ENCODE measurements at regions not wholly inside any gene's neighbourhood (a gene's known extent, or its start where the extent isn't known, plus 50 kb on each side); places are given as distances from the start of the nearest gene placed in this dataset.

DNA sequence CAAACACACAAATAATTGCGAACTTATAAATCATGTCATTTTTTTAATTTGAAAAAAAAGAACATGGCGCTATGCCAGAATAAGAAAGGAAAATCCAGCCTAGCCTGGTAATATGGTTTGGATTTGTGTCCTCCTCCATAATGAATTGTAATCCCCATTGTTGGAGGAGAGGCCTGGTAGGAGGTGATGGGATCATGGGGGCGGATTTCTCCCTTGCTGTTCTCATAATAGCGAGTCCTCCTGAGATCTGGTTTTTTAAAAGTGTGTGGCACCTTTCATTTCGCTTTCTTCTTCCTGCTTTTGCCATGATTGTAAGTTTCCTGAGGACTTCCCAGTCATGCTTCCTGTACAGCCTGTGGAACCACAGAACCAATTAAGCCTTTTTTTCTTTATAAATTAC, 65.9 kb upstream of the TANC2 start:
- TF ChIP-seq, protein P1, sequence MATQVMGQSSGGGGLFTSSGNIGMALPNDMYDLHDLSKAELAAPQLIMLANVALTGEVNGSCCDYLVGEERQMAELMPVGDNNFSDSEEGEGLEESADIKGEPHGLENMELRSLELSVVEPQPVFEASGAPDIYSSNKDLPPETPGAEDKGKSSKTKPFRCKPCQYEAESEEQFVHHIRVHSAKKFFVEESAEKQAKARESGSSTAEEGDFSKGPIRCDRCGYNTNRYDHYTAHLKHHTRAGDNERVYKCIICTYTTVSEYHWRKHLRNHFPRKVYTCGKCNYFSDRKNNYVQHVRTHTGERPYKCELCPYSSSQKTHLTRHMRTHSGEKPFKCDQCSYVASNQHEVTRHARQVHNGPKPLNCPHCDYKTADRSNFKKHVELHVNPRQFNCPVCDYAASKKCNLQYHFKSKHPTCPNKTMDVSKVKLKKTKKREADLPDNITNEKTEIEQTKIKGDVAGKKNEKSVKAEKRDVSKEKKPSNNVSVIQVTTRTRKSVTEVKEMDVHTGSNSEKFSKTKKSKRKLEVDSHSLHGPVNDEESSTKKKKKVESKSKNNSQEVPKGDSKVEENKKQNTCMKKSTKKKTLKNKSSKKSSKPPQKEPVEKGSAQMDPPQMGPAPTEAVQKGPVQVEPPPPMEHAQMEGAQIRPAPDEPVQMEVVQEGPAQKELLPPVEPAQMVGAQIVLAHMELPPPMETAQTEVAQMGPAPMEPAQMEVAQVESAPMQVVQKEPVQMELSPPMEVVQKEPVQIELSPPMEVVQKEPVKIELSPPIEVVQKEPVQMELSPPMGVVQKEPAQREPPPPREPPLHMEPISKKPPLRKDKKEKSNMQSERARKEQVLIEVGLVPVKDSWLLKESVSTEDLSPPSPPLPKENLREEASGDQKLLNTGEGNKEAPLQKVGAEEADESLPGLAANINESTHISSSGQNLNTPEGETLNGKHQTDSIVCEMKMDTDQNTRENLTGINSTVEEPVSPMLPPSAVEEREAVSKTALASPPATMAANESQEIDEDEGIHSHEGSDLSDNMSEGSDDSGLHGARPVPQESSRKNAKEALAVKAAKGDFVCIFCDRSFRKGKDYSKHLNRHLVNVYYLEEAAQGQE (IDR thresholded peaks at IDR 0.05; ENCODE audit: insufficient read depth in 1 of 2, low read depth in 2 of 2, low read length in 2 of 2) = no peak
- TF ChIP-seq FOXP2 (optimal IDR thresholded peaks at IDR 0.05; ENCODE audit: borderline replicate concordance, extremely low read depth, extremely low read length, insufficient read depth) (no peak), POLR2AphosphoS5 (IDR thresholded peaks at IDR 0.05; ENCODE audit: low read depth, low read length) (no peak), SIN3A (IDR thresholded peaks at IDR 0.05; ENCODE audit: borderline replicate concordance, insufficient read depth, low read length) (no peak), TAF1 (IDR thresholded peaks at IDR 0.05; ENCODE audit: borderline replicate concordance, insufficient read depth, low read length) (no peak)

GRCh38 chr17:62899361-62899760, 66.7 kb upstream of the TANC2 start:
- TF ChIP-seq TAF1 (IDR thresholded peaks at IDR 0.05; ENCODE audit: borderline replicate concordance, insufficient read depth, low read length) = no peak
- TF ChIP-seq, protein P1 (IDR thresholded peaks at IDR 0.05; ENCODE audit: insufficient read depth in 1 of 2, low read depth in 2 of 2, low read length in 2 of 2) = no peak
- TF ChIP-seq FOXP2 (optimal IDR thresholded peaks at IDR 0.05; ENCODE audit: borderline replicate concordance, extremely low read depth, extremely low read length, insufficient read depth) = no peak
- TF ChIP-seq SIN3A (IDR thresholded peaks at IDR 0.05; ENCODE audit: borderline replicate concordance, insufficient read depth, low read length) = no peak
- TF ChIP-seq POLR2AphosphoS5 (IDR thresholded peaks at IDR 0.05; ENCODE audit: low read depth, low read length) = no peak

- no peak for TF ChIP-seq TAF1 (IDR thresholded peaks at IDR 0.05; ENCODE audit: borderline replicate concordance, insufficient read depth, low read length)
- TF ChIP-seq FOXP2 (optimal IDR thresholded peaks at IDR 0.05; ENCODE audit: borderline replicate concordance, extremely low read depth, extremely low read length, insufficient read depth) = no peak
- TF ChIP-seq, protein P1 (IDR thresholded peaks at IDR 0.05; ENCODE audit: insufficient read depth in 1 of 2, low read depth in 2 of 2, low read length in 2 of 2) = no peak
- no peak for TF ChIP-seq POLR2AphosphoS5 (IDR thresholded peaks at IDR 0.05; ENCODE audit: low read depth, low read length)
- no peak for TF ChIP-seq SIN3A (IDR thresholded peaks at IDR 0.05; ENCODE audit: borderline replicate concordance, insufficient read depth, low read length)
Observed at GRCh38 chr17:62898239-62898864, 67.7 kb upstream of the TANC2 start.

- TF ChIP-seq, protein P1 (IDR thresholded peaks at IDR 0.05; ENCODE audit: insufficient read depth in 1 of 2, low read depth in 2 of 2, low read length in 2 of 2) = no peak
- no peak for TF ChIP-seq TAF1 (IDR thresholded peaks at IDR 0.05; ENCODE audit: borderline replicate concordance, insufficient read depth, low read length)
Observed at GRCh38 chr17:62897706-62898105, 68.3 kb upstream of the TANC2 start.

Data from PFSK-1 (cell line).